ENCODE measurements at regions not wholly inside any gene's neighbourhood (a gene's known extent, or its start where the extent isn't known, plus 50 kb on each side); places are given as distances from the start of the nearest gene placed in this dataset.

DNA sequence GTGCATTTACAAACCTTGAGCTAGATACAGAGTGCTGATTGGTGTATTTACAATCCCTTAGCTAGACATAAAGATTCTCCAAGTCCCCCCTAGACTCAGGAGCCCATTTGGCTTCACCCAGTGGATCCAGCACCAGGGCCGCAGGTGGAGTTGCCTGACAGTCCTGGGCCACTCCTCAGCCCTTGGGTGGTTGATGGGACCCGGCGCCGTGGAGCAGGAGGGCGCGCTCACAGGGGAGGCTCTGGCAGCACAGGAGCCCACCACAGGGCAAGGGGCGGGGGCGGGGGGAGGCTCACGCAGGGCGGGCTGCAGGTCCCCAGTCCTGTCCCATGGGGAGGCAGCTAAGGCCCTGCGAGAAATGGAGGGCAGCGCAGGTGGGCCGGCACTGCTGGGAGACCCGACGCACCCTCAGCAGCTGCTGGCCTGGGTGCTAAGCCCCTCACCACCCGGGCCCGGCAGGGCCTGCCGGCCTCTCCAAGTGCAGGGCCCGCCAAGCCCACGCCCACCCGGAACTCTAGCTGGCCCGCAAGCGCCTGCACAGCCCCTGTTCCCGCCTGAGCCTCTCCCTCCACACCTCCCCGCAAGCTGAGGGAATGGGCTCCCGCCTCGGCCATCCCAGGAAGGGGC, 613.5 kb downstream of the TLE4 start:
- CTCF ChIA-PET, result interaction anchor here (1.4 kb wide), 1 partner anchor 20 kb away, joined by 4 read pairs; no protein-coding TSS in a partner anchor
- WGBS (ENCODE audit: insufficient coverage, insufficient replicate concordance, low lambda C conversion rate, missing lambda C conversion rate), result 78% methylated on average over 8 of the region's 27 CpGs
- in situ Hi-C loops (cut with MboI), result no loop called here
- Histone ChIP-seq H3K27ac (ENCODE audit: control insufficient read depth, insufficient read depth) (no peak overlapping the region), H3K9me3 (replicated peaks; ENCODE audit: control insufficient read depth, insufficient read depth, low read length) (no peaks in the 10 kb centered on the region), H3K36me3 (ENCODE audit: control insufficient read depth in 2 of 2, insufficient read depth in 2 of 2, low read length in 1 of 2) (no peaks in the 10 kb centered on the region), H3K4me3 (no peak overlapping the region), H3K4me2 (ENCODE audit: control insufficient read depth, insufficient read depth) (no peak overlapping the region), H3K9ac (ENCODE audit: control insufficient read depth, insufficient read depth, low read length) (no peak overlapping the region), H3K79me2 (ENCODE audit: control insufficient read depth, insufficient read depth, low read length) (no peaks in the 10 kb centered on the region), H2AFZ (ENCODE audit: control insufficient read depth, low read depth, low read length) (no peak overlapping the region), H3K4me1 (ENCODE audit: control insufficient read depth, insufficient read depth, low read length) (no peaks in the 10 kb centered on the region), H3K27me3 (replicated peaks in 1 of 2; ENCODE audit: control insufficient read depth in 2 of 2, insufficient read depth in 2 of 2, low read length in 1 of 2) (no peaks in the 10 kb centered on the region), H4K20me1 (ENCODE audit: control insufficient read depth, insufficient read depth) (no peaks in the 10 kb centered on the region)
- DNase-seq (ENCODE audit: low read depth, low spot score) (no peak), FAIRE-seq (no peak), ATAC-seq (no peak)
- RAD21 ChIA-PET (ENCODE audit: unreplicated experiment), result no interaction called here
- intact Hi-C loops (cut with micrococcal nuclease; ENCODE audit: unreplicated experiment), result no loop called here
- no TSS peak for BruUV-seq (replicated peaks)
- POLR2A ChIA-PET, result no interaction called here
- SMC1A ChIA-PET (ENCODE audit: uncharacterized antibody, unreplicated experiment), result no interaction called here
- TF ChIP-seq YBX1 (IDR thresholded peaks at IDR 0.05) (no peak), MYC (IDR thresholded peaks at IDR 0.05; ENCODE audit: insufficient read depth, insufficient read length, insufficient replicate concordance, low read length, severe bottlenecking) (no peak), PAX5 (IDR thresholded peaks at IDR 0.05; ENCODE audit: borderline replicate concordance, low read depth, low read length) (no peak), GATAD2B (conservative IDR thresholded peaks at IDR 0.05; ENCODE audit: low read depth) (no peak), SMAD5 (IDR thresholded peaks at IDR 0.05; ENCODE audit: low read depth) (no peak)
- TF ChIP-seq, protein P1, sequence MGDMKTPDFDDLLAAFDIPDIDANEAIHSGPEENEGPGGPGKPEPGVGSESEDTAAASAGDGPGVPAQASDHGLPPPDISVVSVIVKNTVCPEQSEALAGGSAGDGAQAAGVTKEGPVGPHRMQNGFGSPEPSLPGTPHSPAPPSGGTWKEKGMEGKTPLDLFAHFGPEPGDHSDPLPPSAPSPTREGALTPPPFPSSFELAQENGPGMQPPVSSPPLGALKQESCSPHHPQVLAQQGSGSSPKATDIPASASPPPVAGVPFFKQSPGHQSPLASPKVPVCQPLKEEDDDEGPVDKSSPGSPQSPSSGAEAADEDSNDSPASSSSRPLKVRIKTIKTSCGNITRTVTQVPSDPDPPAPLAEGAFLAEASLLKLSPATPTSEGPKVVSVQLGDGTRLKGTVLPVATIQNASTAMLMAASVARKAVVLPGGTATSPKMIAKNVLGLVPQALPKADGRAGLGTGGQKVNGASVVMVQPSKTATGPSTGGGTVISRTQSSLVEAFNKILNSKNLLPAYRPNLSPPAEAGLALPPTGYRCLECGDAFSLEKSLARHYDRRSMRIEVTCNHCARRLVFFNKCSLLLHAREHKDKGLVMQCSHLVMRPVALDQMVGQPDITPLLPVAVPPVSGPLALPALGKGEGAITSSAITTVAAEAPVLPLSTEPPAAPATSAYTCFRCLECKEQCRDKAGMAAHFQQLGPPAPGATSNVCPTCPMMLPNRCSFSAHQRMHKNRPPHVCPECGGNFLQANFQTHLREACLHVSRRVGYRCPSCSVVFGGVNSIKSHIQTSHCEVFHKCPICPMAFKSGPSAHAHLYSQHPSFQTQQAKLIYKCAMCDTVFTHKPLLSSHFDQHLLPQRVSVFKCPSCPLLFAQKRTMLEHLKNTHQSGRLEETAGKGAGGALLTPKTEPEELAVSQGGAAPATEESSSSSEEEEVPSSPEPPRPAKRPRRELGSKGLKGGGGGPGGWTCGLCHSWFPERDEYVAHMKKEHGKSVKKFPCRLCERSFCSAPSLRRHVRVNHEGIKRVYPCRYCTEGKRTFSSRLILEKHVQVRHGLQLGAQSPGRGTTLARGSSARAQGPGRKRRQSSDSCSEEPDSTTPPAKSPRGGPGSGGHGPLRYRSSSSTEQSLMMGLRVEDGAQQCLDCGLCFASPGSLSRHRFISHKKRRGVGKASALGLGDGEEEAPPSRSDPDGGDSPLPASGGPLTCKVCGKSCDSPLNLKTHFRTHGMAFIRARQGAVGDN (IDR thresholded peaks at IDR 0.05), result no peak

Data from GM12878 (cell line).